Adrenal gland (tissue), 9 donors: ENCODE measurements at regions not wholly inside any gene's neighbourhood (a gene's known extent, or its start where the extent isn't known, plus 50 kb on each side); places are given as distances from the start of the nearest gene placed in this dataset.

ENCODE experiments used
- DNase-seq, 7 donors: peaks; one replicate each; pipeline ENCODE4 v3.0.0-alpha.2; 2019 to 2020
- H3K27ac ChIP-seq, 5 donors: fragments of 200-600 bp; sonication (generic) in 4 of 5; 1 replicate in 3 of 5; 2 replicates in 2 of 5; pipeline versions ENCODE4 v1.5.1 to v1.8.0; 2016 to 2020; ENCODE audit warnings: mild to moderate bottlenecking in 1 of 5
- H3K27me3 ChIP-seq: fragments of 200-600 bp; 2 replicates; pipeline ENCODE4 v1.8.0; 2021
- H3K36me3 ChIP-seq, 2 donors: fragments of 200-600 bp; replicated peaks in 1 of 2; 1 replicate in 1 of 2; 2 replicates in 1 of 2; pipeline versions ENCODE4 v1.5.1 to v1.8.0; 2018 to 2022
- H3K4me1 ChIP-seq, 2 donors: fragments of 200-600 bp; replicated peaks in 1 of 2; 1 replicate in 1 of 2; 2 replicates in 1 of 2; pipeline versions ENCODE4 v1.5.1 to v1.8.0; 2018 to 2021
- H3K4me3 ChIP-seq, 4 donors: fragments of 200-600 bp; sonication (generic) in 3 of 4; one replicate each; pipeline ENCODE4 v1.5.1; 2016 to 2018
- H3K9me3 ChIP-seq, 3 donors: fragments of 200-600 bp; sonication (generic) in 1 of 3; replicated peaks in 1 of 3; 1 replicate in 2 of 3; 2 replicates in 1 of 3; pipeline versions ENCODE4 v1.5.1 to v1.8.0; 2016 to 2021
- CTCF ChIP-seq, 6 experiments: fragments of 450-650 bp in 4 of 6; fragments of 200-600 bp in 2 of 6; sonication (generic) in 1 of 6; IDR thresholded peaks; 1 replicate in 5 of 6; 2 replicates in 1 of 6; pipeline versions ENCODE4 v1.5.1 to v1.8.0; 2016 to 2021; ENCODE audit warnings: antibody characterized with exemption in 6 of 6, mild to moderate bottlenecking in 2 of 6, moderate library complexity in 1 of 6
- POLR2A ChIP-seq, 2 donors: fragments of 450-650 bp; IDR thresholded peaks; one replicate each; pipeline ENCODE4 v1.6.1; 2017; ENCODE audit warnings: antibody characterized with exemption in 2 of 2, mild to moderate bottlenecking in 2 of 2, moderate library complexity in 1 of 2
- WGBS, 4 donors: extraction: QIAGEN DNeasy Blood & Tissue Kit in 2 of 4; methylation state at CpG; one replicate each; pipeline versions ENCODE4 v1.1.5 to v1.1.7; 2013 to 2017; 5-methylcytosine and 5-hydroxymethylcytosine counted together
- intact Hi-C, 2 donors: fragments of 100-400 bp; cut with DNase I; formaldehyde crosslinking; loops; one replicate each; pipeline versions ENCODE4 v1.14.1 to v1.15.0; 2022 to 2023
- donor health status: healthy with polysubstance abuse.
- donor health status: Bipolar disorder and iron deficiency.
- donor health status: DM: yes; HTN: yes; CAD: no.
- donor health status: DM: no; HTN: no; CAD: no.
- donor health status: DM: no; HTN: no; CAD: no.

- Histone ChIP-seq H3K36me3 (no peaks in the 10 kb centered on the region), H3K27me3 (no peaks in the 10 kb centered on the region), H3K27ac (no peak overlapping the region), H3K4me1 (no peaks in the 10 kb centered on the region), H3K4me3 (no peak overlapping the region), H3K9me3 (no peaks in the 10 kb centered on the region)
- no peak for DNase-seq
- intact Hi-C loops: no loop called here
- TF ChIP-seq CTCF (IDR thresholded peaks at IDR 0.05): no peak
- TF ChIP-seq POLR2A (IDR thresholded peaks at IDR 0.05): no peak
- WGBS, 4 donors: 74 to 80% (median 80%) methylated on average over 6 of the region's 6 CpGs
Measured at GRCh38 chr12:38983117-38983571, 77.8 kb upstream of the CPNE8 start.

GRCh38 chr12:38977132-38977531 lies 71.7 kb upstream of the CPNE8 start:
- Histone ChIP-seq H3K36me3 (no peaks in the 10 kb centered on the region), H3K4me1 (no peaks in the 10 kb centered on the region), H3K9me3 (peaks cover 0 to 5% (median 0%) of the 10 kb centered on the region in 3 donors), H3K4me3 (no peak overlapping the region), H3K27me3 (no peaks in the 10 kb centered on the region), H3K27ac (no peak overlapping the region)
- intact Hi-C loops: no loop called here
- 29 to 33% (median 29%) methylated on average over 1 of the region's 1 CpG for WGBS, 4 donors
- TF ChIP-seq POLR2A (IDR thresholded peaks at IDR 0.05): no peak
- no peak for TF ChIP-seq CTCF (IDR thresholded peaks at IDR 0.05)
- no peak for DNase-seq

GRCh38 chr12:38969706-38970105 lies 64.3 kb upstream of the CPNE8 start:
- Histone ChIP-seq H3K27me3 (no peaks in the 10 kb centered on the region), H3K4me3 (no peak overlapping the region), H3K4me1 (no peaks in the 10 kb centered on the region), H3K36me3 (no peaks in the 10 kb centered on the region), H3K27ac (no peak overlapping the region), H3K9me3 (no peaks in the 10 kb centered on the region)
- DNase-seq: no peak
- intact Hi-C loops: no loop called here
- 42 to 84% (median 64%) methylated on average over 2 of the region's 2 CpGs for WGBS, 4 donors
- no peak for TF ChIP-seq POLR2A (IDR thresholded peaks at IDR 0.05)
- TF ChIP-seq CTCF (IDR thresholded peaks at IDR 0.05): no peak

- TF ChIP-seq CTCF (IDR thresholded peaks at IDR 0.05): no peak
- TF ChIP-seq POLR2A (IDR thresholded peaks at IDR 0.05): no peak
- H3K4me1 ChIP-seq: no peaks in the 10 kb centered on the region
- WGBS, 4 donors: 83 to 90% (median 85%) methylated on average over 5 of the region's 5 CpGs
- H3K27ac ChIP-seq: no peak overlapping the region
- no peak overlapping the region for H3K4me3 ChIP-seq
- intact Hi-C loops: no loop called here
- no peaks in the 10 kb centered on the region for H3K27me3 ChIP-seq
- no peaks in the 10 kb centered on the region for H3K36me3 ChIP-seq
- DNase-seq: no peak
- no peaks in the 10 kb centered on the region for H3K9me3 ChIP-seq
Measured at GRCh38 chr12:38961683-38962082, 56.3 kb upstream of the CPNE8 start.
